B cell (primary cell): ENCODE measurements at regions not wholly inside any gene's neighbourhood (a gene's known extent, or its start where the extent isn't known, plus 50 kb on each side); places are given as distances from the start of the nearest gene placed in this dataset.

Experiments used
- ATAC-seq: fragments of 200-7000 bp; cut with Tn5 transposase; one replicate; pipeline ENCODE4 v1.10.0; 2021; ENCODE audit warnings: low read depth, mild to moderate bottlenecking, moderate number of reproducible peaks, moderate library complexity
- CTCF ChIA-PET: fragments of 350-600 bp; sonication (Branson Sonifier 250); formaldehyde crosslinking; loops from one replicate; lab custom pipeline; 2021; ENCODE audit warnings: antibody characterized with exemption, inconsistent platforms; lab: Charles Lee
- POLR2A ChIA-PET: fragments of 350-600 bp; sonication (Branson Sonifier 250); formaldehyde crosslinking; loops from one replicate; lab custom pipeline; 2021; ENCODE audit warnings: antibody characterized with exemption; lab: Charles Lee
- DNase-seq: peaks from one replicate; pipeline ENCODE4 v3.0.0; 2013
- H2AFZ ChIP-seq: 2 replicates; pipeline ENCODE4 v1.6.1; 2012; ENCODE audit warnings: mild to moderate bottlenecking, low read depth, low read length; ENCODE audit not compliant: insufficient read depth, poor library complexity, severe bottlenecking
- H3K27ac ChIP-seq, 2 donors: 1 replicate in 1 of 2; 2 replicates in 1 of 2; pipeline ENCODE4 v1.5.1; 2012 to 2013; ENCODE audit warnings: low read length in 2 of 2, mild to moderate bottlenecking in 2 of 2, moderate library complexity in 1 of 2
- H3K27me3 ChIP-seq, 4 experiments: fragments of 200-600 bp in 1 of 4; sonication (generic) in 1 of 4; replicated peaks in 1 of 4; 1 replicate in 2 of 4; 2 replicates in 2 of 4; pipeline versions ENCODE4 v1.6.1 to v1.7.0; 2013 to 2016; ENCODE audit warnings: low read length in 3 of 4, mild to moderate bottlenecking in 2 of 4, mixed read lengths in 1 of 4, moderate library complexity in 1 of 4; ENCODE audit not compliant: insufficient read depth in 4 of 4, control insufficient read depth in 3 of 4; ENCODE audit errors: control extremely low read depth in 1 of 4
- H3K36me3 ChIP-seq, 2 experiments: replicated peaks in 1 of 2; 1 replicate in 1 of 2; 2 replicates in 1 of 2; pipeline versions ENCODE4 v1.6.1 to v1.7.1; 2013; ENCODE audit warnings: low read length in 1 of 2; ENCODE audit not compliant: insufficient read depth in 2 of 2, control insufficient read depth in 1 of 2; ENCODE audit errors: control extremely low read depth in 1 of 2, extremely low read depth in 1 of 2
- H3K4me1 ChIP-seq, 2 donors: fragments of 200-600 bp in 1 of 2; sonication (generic) in 1 of 2; 1 replicate in 1 of 2; 2 replicates in 1 of 2; pipeline versions ENCODE4 v1.5.1 to v1.6.1; 2013 to 2017; ENCODE audit warnings: low read length in 2 of 2; ENCODE audit not compliant: control insufficient read depth in 2 of 2, insufficient read depth in 2 of 2
- H3K4me2 ChIP-seq: replicated peaks from 2 replicates; pipeline ENCODE3; 2012; ENCODE audit warnings: mild to moderate bottlenecking, low read depth, low read length; ENCODE audit not compliant: poor library complexity, severe bottlenecking
- H3K4me3 ChIP-seq, 5 experiments: fragments of 200-600 bp in 1 of 5; sonication (generic) in 1 of 5; 1 replicate in 3 of 5; 2 replicates in 2 of 5; pipeline versions ENCODE4 v1.5.1 to v1.7.0; 2011 to 2016; ENCODE audit warnings: low read length in 4 of 5, mild to moderate bottlenecking in 4 of 5, low read depth in 2 of 5, control low read depth in 1 of 5, moderate library complexity in 1 of 5; ENCODE audit not compliant: insufficient read depth in 1 of 5; ENCODE audit errors: control extremely low read depth in 1 of 5, extremely low read depth in 1 of 5
- H3K79me2 ChIP-seq: fragments of 200-600 bp; sonication (generic); one replicate; pipeline ENCODE4 v1.6.0; 2016; ENCODE audit warnings: low read length; ENCODE audit not compliant: control insufficient read depth, insufficient read depth
- H3K9ac ChIP-seq: fragments of 200-600 bp; sonication (generic); 2 replicates; pipeline ENCODE4 v1.6.1; 2017; ENCODE audit warnings: mild to moderate bottlenecking, low read length, moderate library complexity
- H3K9me3 ChIP-seq, 3 donors: one replicate each; pipeline versions ENCODE4 v1.6.1 to v1.7.1; 2013; ENCODE audit warnings: low read length in 2 of 3; ENCODE audit not compliant: control insufficient read depth in 2 of 3, insufficient read depth in 1 of 3; ENCODE audit errors: control extremely low read depth in 1 of 3
- H4K20me1 ChIP-seq: 2 replicates; pipeline ENCODE4 v1.6.0; 2012; ENCODE audit warnings: mild to moderate bottlenecking, low read length; ENCODE audit not compliant: insufficient read depth, control insufficient read depth, poor library complexity, severe bottlenecking
- H3K27ac Mint-ChIP-seq: one replicate; pipeline ENCODE4 v1.8.0; 2021; ENCODE audit warnings: mixed read lengths
- H3K27me3 Mint-ChIP-seq: one replicate; pipeline ENCODE4 v1.8.0; 2021; ENCODE audit warnings: mixed read lengths
- H3K4me1 Mint-ChIP-seq: one replicate; pipeline ENCODE4 v1.8.0; 2021; ENCODE audit warnings: mixed read lengths
- H3K4me3 Mint-ChIP-seq: one replicate; pipeline ENCODE4 v1.8.0; 2021; ENCODE audit warnings: mixed read lengths
- H3K9me3 Mint-ChIP-seq: one replicate; pipeline ENCODE4 v1.8.0; 2022; ENCODE audit warnings: mixed read lengths; ENCODE audit not compliant: insufficient read depth
- EZH2 ChIP-seq: IDR thresholded peaks from 2 replicates; pipeline ENCODE4 v1.6.1; 2012; ENCODE audit warnings: borderline replicate concordance, low read depth, mild to moderate bottlenecking, moderate library complexity, low read length; ENCODE audit not compliant: insufficient read depth, poor library complexity, severe bottlenecking
- WGBS: methylation state at CpG from one replicate; pipeline ENCODE4 v1.1.5; 2013; ENCODE audit warnings: missing lambda C conversion rate; ENCODE audit not compliant: insufficient coverage; 5-methylcytosine and 5-hydroxymethylcytosine counted together
- intact Hi-C: fragments of 100-400 bp; cut with micrococcal nuclease; formaldehyde crosslinking; loops from one replicate; pipeline ENCODE4 v1.10.0; 2022
- TF ChIP-seq, protein P1 (sequence below): fragments of 200-600 bp; IDR thresholded peaks from one replicate; pipeline ENCODE4 v1.8.0; 2022; ENCODE audit warnings: antibody characterized with exemption, mild to moderate bottlenecking

DNA sequence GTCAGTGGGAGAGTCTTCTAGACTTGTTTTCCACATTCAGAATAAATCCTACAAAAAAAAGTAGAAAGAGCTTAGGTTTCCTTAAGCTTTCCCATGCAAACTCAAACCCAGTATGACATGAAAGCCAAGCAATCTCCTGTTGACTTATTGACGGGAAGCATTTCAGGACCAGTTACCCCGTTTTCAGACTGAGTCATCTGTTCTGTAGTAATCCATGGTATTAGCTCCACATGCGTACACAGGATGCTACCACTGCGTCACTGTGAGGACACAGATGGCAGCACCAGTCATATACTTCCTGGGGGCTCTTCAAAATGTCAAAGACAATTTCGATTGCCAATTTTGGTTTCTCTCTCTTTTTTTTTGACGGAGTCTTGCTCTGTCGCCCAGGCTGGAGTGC lies 224.9 kb upstream of the MAD2L1 start:
- no peaks in the 10 kb centered on the region for H3K27me3 Mint-ChIP-seq
- H3K4me1 Mint-ChIP-seq = no peaks in the 10 kb centered on the region
- Histone ChIP-seq H3K9ac (no peak overlapping the region), H3K4me1 (no peaks in the 10 kb centered on the region), H3K27ac (no peak overlapping the region), H2AFZ (no peak overlapping the region), H4K20me1 (no peaks in the 10 kb centered on the region), H3K4me3 (no peak overlapping the region), H3K9me3 (no peaks in the 10 kb centered on the region), H3K36me3 (no peaks in the 10 kb centered on the region), H3K4me2 (no peak overlapping the region), H3K27me3 (no peaks in the 10 kb centered on the region), H3K79me2 (no peaks in the 10 kb centered on the region)
- intact Hi-C loops = no loop called here
- H3K27ac Mint-ChIP-seq = no peak overlapping the region
- no peak for DNase-seq
- ChIA-PET CTCF (interaction anchor here (0.9 kb wide), 1 partner anchor 16 kb away, joined by 3 read pairs; no protein-coding TSS in a partner anchor), POLR2A (no interaction called here)
- no peak overlapping the region for H3K4me3 Mint-ChIP-seq
- no peak for TF ChIP-seq EZH2
- TF ChIP-seq, protein P1, sequence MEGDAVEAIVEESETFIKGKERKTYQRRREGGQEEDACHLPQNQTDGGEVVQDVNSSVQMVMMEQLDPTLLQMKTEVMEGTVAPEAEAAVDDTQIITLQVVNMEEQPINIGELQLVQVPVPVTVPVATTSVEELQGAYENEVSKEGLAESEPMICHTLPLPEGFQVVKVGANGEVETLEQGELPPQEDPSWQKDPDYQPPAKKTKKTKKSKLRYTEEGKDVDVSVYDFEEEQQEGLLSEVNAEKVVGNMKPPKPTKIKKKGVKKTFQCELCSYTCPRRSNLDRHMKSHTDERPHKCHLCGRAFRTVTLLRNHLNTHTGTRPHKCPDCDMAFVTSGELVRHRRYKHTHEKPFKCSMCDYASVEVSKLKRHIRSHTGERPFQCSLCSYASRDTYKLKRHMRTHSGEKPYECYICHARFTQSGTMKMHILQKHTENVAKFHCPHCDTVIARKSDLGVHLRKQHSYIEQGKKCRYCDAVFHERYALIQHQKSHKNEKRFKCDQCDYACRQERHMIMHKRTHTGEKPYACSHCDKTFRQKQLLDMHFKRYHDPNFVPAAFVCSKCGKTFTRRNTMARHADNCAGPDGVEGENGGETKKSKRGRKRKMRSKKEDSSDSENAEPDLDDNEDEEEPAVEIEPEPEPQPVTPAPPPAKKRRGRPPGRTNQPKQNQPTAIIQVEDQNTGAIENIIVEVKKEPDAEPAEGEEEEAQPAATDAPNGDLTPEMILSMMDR = no peak
- peaks cover 3% of the 10 kb centered on the region for H3K9me3 Mint-ChIP-seq
- no peak for ATAC-seq
- 88% methylated on average over 5 of the region's 7 CpGs for WGBS

DNA sequence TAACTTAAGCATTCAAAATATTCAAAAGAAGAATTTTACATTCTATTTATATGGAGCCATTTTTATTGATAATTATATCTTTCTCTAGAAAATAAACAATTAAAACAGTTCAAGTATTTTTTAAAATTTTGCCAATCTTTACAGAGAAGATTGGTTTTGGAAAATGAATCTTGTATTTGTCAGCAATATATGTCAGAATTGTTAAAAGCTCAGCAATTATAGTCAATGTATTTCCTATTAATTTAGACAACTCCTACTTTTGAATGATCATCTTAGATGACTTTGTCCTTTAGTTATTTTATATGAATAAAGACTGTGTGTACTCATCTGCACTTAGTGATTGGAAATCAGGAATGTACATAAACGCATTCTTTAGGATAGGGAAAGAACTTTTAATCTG lies 223.9 kb upstream of the MAD2L1 start:
- Histone ChIP-seq H3K4me3 (no peak overlapping the region), H3K79me2 (no peaks in the 10 kb centered on the region), H3K9ac (no peak overlapping the region), H2AFZ (no peak overlapping the region), H4K20me1 (no peaks in the 10 kb centered on the region), H3K4me2 (no peak overlapping the region), H3K36me3 (no peaks in the 10 kb centered on the region), H3K4me1 (no peaks in the 10 kb centered on the region), H3K27me3 (no peaks in the 10 kb centered on the region), H3K9me3 (no peaks in the 10 kb centered on the region), H3K27ac (no peak overlapping the region)
- Mint-ChIP-seq H3K27ac (no peak overlapping the region), H3K9me3 (peaks cover 3% of the 10 kb centered on the region), H3K4me3 (no peak overlapping the region), H3K27me3 (no peaks in the 10 kb centered on the region), H3K4me1 (no peaks in the 10 kb centered on the region)
- ChIA-PET CTCF (no interaction called here), POLR2A (no interaction called here)
- TF ChIP-seq, protein P1 = no peak
- TF ChIP-seq EZH2 = no peak
- ATAC-seq = no peak
- no CpG with 5 or more reads among the region's 1 CpG for WGBS
- intact Hi-C loops = no loop called here
- DNase-seq = no peak
